ENCODE measurements at regions not wholly inside any gene's neighbourhood (a gene's known extent, or its start where the extent isn't known, plus 50 kb on each side); places are given as distances from the start of the nearest gene placed in this dataset.

DNA sequence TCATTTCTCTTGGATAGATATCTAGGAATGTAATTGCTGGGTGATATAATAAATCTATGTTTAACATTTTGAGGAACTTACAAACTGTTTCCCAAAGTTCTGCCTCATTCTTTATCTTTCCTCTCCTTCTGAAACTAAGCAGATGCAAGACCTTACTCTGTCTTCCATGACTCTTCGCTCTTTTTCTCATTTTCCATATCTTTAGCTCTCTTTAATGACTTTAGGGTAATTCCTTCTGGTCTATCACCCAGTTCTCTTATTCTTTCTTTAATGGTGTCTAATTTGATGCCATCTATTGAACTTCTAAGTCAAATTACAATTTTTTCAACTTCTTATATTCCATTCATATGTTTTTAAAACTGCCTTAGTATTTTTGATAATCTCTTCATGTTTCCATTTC lies 316.6 kb downstream of the POU4F1 start:
- Histone ChIP-seq H4K20me1 (ENCODE audit: low read length) (no peaks in the 10 kb centered on the region), H3K4me2 (ENCODE audit: low read length) (no peak overlapping the region), H3K9ac (ENCODE audit: low read length) (no peak overlapping the region), H3K36me3 (ENCODE audit: low read depth, low read length) (no peaks in the 10 kb centered on the region), H3K27ac (ENCODE audit: low read length) (no peak overlapping the region), H3K4me1 (ENCODE audit: insufficient read depth, low read length) (no peaks in the 10 kb centered on the region), H3K4me3 (ENCODE audit: low read length) (no peak overlapping the region), H3K79me2 (ENCODE audit: low read length) (no peaks in the 10 kb centered on the region), H3K9me2 (replicated peaks; ENCODE audit: low read length) (no peaks in the 10 kb centered on the region), H2AFZ (ENCODE audit: low read length) (no peak overlapping the region), H3K9me3 (ENCODE audit: low read length) (no peaks in the 10 kb centered on the region), H3F3A (ENCODE audit: low read length, unreplicated experiment) (no peaks in the 10 kb centered on the region), H3K27me3 (ENCODE audit: low read length) (no peaks in the 10 kb centered on the region)
- POLR2A ChIA-PET (ENCODE audit: unreplicated experiment) = no interaction called here
- DNase-seq (no peak), ATAC-seq (no peak)
- CTCF ChIA-PET = no interaction called here
- no TSS peak for BruUV-seq (replicated peaks)
- intact Hi-C loops (cut with micrococcal nuclease) = no loop called here
- TF ChIP-seq, protein P1, sequence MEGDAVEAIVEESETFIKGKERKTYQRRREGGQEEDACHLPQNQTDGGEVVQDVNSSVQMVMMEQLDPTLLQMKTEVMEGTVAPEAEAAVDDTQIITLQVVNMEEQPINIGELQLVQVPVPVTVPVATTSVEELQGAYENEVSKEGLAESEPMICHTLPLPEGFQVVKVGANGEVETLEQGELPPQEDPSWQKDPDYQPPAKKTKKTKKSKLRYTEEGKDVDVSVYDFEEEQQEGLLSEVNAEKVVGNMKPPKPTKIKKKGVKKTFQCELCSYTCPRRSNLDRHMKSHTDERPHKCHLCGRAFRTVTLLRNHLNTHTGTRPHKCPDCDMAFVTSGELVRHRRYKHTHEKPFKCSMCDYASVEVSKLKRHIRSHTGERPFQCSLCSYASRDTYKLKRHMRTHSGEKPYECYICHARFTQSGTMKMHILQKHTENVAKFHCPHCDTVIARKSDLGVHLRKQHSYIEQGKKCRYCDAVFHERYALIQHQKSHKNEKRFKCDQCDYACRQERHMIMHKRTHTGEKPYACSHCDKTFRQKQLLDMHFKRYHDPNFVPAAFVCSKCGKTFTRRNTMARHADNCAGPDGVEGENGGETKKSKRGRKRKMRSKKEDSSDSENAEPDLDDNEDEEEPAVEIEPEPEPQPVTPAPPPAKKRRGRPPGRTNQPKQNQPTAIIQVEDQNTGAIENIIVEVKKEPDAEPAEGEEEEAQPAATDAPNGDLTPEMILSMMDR (conservative IDR thresholded peaks at IDR 0.05; ENCODE audit: low read depth, low read length) = no peak
- TF ChIP-seq EZH2 (IDR thresholded peaks at IDR 0.05; ENCODE audit: low read length, unreplicated experiment) (no peak), EZH2phosphoT487 (IDR thresholded peaks at IDR 0.05; ENCODE audit: borderline replicate concordance, low read length) (no peak)

GRCh38 chr13:78265098-78265497 lies 338.3 kb downstream of the POU4F1 start:
- Histone ChIP-seq H3K36me3 (ENCODE audit: low read depth, low read length) (no peaks in the 10 kb centered on the region), H2AFZ (ENCODE audit: low read length) (no peak overlapping the region), H4K20me1 (ENCODE audit: low read length) (no peaks in the 10 kb centered on the region), H3K9me3 (ENCODE audit: low read length) (no peaks in the 10 kb centered on the region), H3K9ac (ENCODE audit: low read length) (no peak overlapping the region), H3K4me1 (ENCODE audit: insufficient read depth, low read length) (no peaks in the 10 kb centered on the region), H3K9me2 (replicated peaks; ENCODE audit: low read length) (no peaks in the 10 kb centered on the region), H3K27me3 (ENCODE audit: low read length) (peaks cover 7% of the 10 kb centered on the region; the same call in 1 of the 2 replicates), H3K79me2 (ENCODE audit: low read length) (no peaks in the 10 kb centered on the region), H3K27ac (ENCODE audit: low read length) (no peak overlapping the region), H3F3A (ENCODE audit: low read length, unreplicated experiment) (no peaks in the 10 kb centered on the region), H3K4me2 (ENCODE audit: low read length) (no peak overlapping the region), H3K4me3 (ENCODE audit: low read length) (no peak overlapping the region)
- ChIA-PET POLR2A (ENCODE audit: unreplicated experiment) (no interaction called here), CTCF (no interaction called here)
- TF ChIP-seq, protein P1 (conservative IDR thresholded peaks at IDR 0.05; ENCODE audit: low read depth, low read length) = no peak
- no peak for TF ChIP-seq EZH2phosphoT487 (IDR thresholded peaks at IDR 0.05; ENCODE audit: borderline replicate concordance, low read length)
- TF ChIP-seq EZH2 (IDR thresholded peaks at IDR 0.05; ENCODE audit: low read length, unreplicated experiment) = no peak
- intact Hi-C loops (cut with micrococcal nuclease) = no loop called here
- ATAC-seq (no peak), DNase-seq (no peak)
- BruUV-seq (replicated peaks) = no TSS peak

- Histone ChIP-seq H3K4me3 (ENCODE audit: low read length) (no peak overlapping the region), H4K20me1 (ENCODE audit: low read length) (no peaks in the 10 kb centered on the region), H3K4me1 (ENCODE audit: insufficient read depth, low read length) (no peaks in the 10 kb centered on the region), H3K27me3 (ENCODE audit: low read length) (peaks cover 15% of the 10 kb centered on the region), H3K27ac (ENCODE audit: low read length) (no peak overlapping the region), H3K9me2 (replicated peaks; ENCODE audit: low read length) (no peaks in the 10 kb centered on the region), H3K79me2 (ENCODE audit: low read length) (no peaks in the 10 kb centered on the region), H3K36me3 (ENCODE audit: low read depth, low read length) (no peaks in the 10 kb centered on the region), H3K9ac (ENCODE audit: low read length) (no peak overlapping the region), H2AFZ (ENCODE audit: low read length) (no peak overlapping the region), H3K9me3 (ENCODE audit: low read length) (no peaks in the 10 kb centered on the region), H3F3A (ENCODE audit: low read length, unreplicated experiment) (no peaks in the 10 kb centered on the region), H3K4me2 (ENCODE audit: low read length) (no peak overlapping the region)
- ATAC-seq (no peak), DNase-seq (no peak)
- intact Hi-C loops (cut with micrococcal nuclease) = no loop called here
- POLR2A ChIA-PET (ENCODE audit: unreplicated experiment) = no interaction called here
- TF ChIP-seq EZH2phosphoT487 (IDR thresholded peaks at IDR 0.05; ENCODE audit: borderline replicate concordance, low read length) (no peak), EZH2 (IDR thresholded peaks at IDR 0.05; ENCODE audit: low read length, unreplicated experiment) (no peak)
- TF ChIP-seq, protein P1 (conservative IDR thresholded peaks at IDR 0.05; ENCODE audit: low read depth, low read length) = no peak
- BruUV-seq (replicated peaks) = no TSS peak
- CTCF ChIA-PET = no interaction called here
These were observed 339.7 kb upstream of the EDNRB start for GRCh38 chr13:78258304-78258703.
